HG03196 (cell line): ENCODE measurements at regions not wholly inside any gene's neighbourhood (a gene's known extent, or its start where the extent isn't known, plus 50 kb on each side); places are given as distances from the start of the nearest gene placed in this dataset.

Source experiments
- ATAC-seq: cut with Tn5 transposase; IDR thresholded peaks from one replicate; pipeline ENCODE4 v1.9.1; 2021; ENCODE audit not compliant: unreplicated experiment

GRCh38 chr6:90759664-90760063 is 172.8 kb upstream of the MAP3K7 start:
- no peak for ATAC-seq

GRCh38 chr6:90758741-90759140 is 171.9 kb upstream of the MAP3K7 start:
- ATAC-seq, result no peak

- no peak for ATAC-seq
Measured at GRCh38 chr6:90753820-90754643, 167.2 kb upstream of the MAP3K7 start.

GRCh38 chr6:90739802-90740201 is 152.9 kb upstream of the MAP3K7 start:
- ATAC-seq, result no peak

DNA sequence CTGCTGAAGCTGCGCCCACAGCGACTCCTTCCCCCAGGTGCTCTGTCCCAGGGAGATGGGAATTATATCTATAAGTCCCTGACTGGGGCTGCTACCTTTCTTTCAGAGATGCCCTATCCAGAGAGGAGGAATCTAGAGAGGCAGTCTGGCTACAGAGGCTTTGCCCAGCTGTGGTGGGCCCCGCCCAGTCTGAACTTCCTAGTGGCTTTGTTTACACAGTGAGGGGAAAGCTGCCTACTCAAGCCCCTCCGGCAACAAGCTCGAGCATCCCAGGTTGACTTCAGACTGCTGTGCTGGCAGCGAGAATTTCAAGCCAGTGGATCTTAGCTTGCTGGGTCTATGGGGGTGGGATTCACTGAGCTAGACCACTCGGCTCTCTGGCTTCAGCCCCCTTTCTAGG is 152.5 kb upstream of the MAP3K7 start:
- no peak for ATAC-seq

GRCh38 chr6:90730151-90730673 is 143.3 kb upstream of the MAP3K7 start:
- peak; percentile 95 for ATAC-seq

DNA sequence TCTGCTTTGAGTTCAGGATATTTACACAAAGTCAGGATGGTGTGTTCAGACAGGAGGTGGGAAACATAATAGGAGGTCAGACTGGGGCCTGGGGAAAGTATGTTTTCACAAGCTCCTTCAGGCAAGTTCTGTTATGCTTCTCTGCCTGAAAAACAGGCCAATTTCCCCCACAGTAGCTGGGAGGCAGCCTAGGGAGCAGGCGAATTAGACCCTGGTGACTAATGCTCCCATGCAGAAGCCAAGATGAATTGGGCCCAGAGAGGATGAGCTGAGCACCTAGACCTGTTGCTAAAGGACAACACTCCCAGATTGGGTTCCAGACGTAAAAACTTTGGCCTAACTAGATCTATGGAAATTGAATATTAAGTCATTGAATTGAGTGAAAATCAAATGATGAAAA is 142.2 kb upstream of the MAP3K7 start:
- no peak for ATAC-seq

- ATAC-seq, result no peak
Measured at GRCh38 chr6:90722648-90723047, 135.8 kb upstream of the MAP3K7 start.

- ATAC-seq, result no peak
Measured at GRCh38 chr6:90720404-90720803, 133.5 kb upstream of the MAP3K7 start.

- no peak for ATAC-seq
Measured at GRCh38 chr6:90719321-90720195, 132.7 kb upstream of the MAP3K7 start.

DNA sequence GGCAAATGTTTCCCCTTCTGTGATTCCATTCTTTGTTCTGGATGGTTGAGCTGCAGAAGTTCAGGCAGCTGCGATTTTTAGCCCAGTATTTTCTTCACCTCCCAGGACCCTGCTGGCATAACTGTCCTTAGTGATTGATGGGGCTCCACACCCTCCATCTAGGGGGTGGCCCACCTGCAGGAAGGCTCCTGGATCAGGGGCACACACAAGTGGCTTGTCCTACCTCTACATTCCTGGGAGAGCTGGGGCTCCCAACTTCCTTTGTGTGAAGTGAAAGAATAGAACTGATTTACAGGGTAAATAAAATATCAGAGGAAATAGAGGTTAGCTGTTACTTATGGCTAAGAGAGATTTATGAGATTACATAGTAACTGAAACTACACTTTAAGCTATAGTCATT is 129.5 kb upstream of the MAP3K7 start:
- ATAC-seq, result no peak

DNA sequence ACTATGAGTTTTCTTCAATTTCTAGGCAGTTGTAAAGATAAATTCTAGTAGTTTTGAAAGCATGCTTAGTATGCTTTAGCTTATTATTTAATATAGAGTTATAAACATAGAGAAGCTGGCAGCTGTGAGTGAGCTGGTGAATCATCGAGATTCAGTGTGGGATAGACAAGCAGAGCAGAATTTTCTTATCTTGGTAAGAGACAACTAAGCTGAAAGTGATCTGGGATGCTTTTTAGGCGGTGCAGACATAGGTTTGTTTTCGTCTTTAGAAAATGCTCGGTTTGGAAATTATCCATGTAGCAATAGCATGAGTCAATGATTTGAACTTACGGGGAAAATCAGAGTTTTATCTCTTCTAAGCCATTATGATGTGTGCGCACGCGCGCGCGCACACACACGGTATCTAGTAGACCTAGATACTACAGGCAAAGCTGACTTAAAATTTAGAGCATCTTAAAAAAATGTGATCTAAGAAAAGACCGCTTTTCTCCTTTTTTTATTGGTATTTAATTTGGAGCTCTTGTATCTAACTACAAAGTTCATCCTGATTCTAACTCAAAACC is 128.3 kb upstream of the MAP3K7 start:
- ATAC-seq, result no peak

DNA sequence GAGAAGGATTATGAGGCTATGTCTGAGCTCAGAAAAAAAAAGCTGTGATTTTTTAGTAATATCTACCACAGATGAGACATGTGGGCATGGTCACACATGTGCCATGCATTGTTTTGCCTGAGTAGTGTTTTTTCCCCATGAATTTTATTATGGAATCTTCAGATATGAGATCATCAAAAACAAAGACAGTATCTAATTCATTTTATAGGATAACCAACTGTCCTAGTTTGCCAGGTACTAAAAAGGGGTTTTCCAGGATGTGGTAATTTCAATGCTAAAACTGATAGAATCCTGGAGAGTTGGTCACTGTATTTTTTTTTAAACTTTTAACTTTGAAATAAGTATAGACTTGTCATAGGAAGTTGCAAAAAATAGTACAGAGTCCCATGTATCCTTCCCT is 127.4 kb upstream of the MAP3K7 start:
- ATAC-seq, result no peak

DNA sequence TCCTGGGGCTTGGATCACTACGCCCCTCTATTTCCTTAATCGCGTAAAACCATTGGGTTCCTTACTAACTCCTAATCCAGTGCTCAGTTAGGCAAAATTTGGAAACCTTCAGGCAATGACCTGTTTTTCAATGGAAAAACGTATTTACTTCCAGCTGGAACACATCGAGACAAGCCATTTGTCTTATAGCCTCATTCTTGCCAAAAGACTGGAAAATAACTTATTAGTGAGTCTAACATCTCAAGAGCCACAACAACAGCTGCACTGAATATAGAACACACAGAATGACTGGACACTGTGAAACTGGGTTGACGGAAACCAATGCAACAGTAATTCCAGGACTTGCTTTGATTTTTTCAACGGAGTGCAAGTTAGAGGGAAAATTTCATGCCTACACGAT is 125.2 kb upstream of the MAP3K7 start:
- no peak for ATAC-seq

GRCh38 chr6:90709431-90709996 is 122.6 kb upstream of the MAP3K7 start:
- no peak for ATAC-seq

- ATAC-seq, result no peak
Measured at GRCh38 chr6:90708206-90708737, 121.4 kb upstream of the MAP3K7 start.

DNA sequence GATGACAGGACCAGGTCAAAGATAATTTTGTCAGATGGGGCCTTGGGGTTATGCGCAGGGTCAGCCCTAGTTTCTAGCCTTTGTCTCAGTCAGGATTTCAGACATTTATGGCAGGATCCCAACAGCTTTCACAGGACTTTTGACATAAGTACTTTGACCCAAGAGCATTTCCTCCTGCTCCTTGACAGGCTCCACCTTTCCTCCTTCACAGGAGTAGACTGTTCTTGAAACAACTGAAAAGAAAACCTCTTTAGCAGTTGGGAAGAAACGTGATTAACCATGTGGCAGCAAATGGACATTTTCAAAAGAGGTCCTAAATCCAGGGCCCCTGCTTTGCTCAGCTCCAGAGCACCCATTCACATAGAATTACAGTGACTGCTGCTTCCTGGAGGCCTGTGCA is 120.4 kb upstream of the MAP3K7 start:
- ATAC-seq, result no peak

DNA sequence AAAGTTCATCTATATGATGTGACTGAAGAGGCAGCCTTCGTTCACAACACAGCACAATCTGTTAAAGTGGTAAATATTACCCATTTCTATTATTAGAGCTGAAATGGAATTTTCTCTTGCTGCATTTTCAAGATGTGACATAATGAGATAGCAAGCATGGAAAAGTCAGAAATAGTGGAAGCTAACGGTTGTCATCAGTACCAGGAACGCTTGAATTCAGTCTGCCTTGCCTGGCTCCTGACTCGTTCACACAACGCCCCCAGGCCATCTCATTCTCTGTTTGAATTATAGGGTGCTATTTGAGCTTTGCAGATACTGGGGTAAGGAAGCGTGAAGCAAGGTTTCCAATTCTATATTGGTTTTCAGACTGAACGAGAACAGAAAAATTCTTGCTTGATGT is 116.5 kb upstream of the MAP3K7 start:
- no peak for ATAC-seq

DNA sequence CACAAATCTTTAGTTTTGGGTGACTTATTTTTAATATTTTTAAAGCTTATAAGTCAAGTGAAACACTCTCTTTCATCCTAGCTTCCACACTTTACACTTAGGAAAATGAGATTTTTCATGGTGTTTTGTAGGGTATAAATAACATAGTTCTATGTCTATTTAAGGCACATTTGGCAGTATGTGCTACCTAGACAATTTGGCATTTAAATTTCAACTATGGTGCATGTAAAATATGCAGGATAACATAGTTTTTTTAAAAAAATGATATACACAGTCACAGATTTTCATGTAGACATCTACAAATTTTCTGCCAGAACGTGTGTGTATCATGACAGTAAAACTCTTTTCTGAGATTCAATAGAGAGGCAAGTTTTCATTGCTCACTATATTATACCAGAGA is 115.1 kb upstream of the MAP3K7 start:
- no peak for ATAC-seq

DNA sequence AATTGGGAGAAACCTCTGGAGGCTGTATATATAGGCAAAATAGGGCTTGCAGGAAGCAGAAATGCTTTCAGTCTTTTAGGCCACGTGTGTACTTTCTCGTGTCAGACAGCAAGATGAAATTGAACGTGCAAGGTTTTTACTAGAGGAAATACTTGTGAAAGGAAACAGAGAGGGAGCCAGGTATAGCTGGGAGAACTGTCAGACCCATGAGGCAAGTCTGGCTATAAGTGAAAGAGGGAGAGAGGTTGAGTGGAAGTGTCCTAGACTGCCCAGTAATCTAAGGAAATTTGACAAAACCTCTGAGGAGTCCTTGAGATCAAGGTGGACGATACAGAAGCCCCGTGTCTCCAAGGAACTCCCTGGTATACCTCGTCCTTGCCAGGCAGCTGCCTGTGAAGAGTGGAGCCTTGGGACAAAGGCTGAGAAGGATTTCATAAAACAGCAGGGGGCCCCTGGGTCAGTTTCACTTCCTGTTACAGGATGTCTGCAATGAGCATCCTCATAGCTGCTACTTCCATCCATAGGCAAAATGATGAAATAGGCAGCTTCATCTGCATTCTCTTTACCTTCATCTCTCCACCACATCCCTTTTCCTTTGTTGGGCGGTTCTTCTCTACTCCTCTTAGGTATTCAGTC is 114.4 kb upstream of the MAP3K7 start:
- ATAC-seq, result peak; percentile 71

DNA sequence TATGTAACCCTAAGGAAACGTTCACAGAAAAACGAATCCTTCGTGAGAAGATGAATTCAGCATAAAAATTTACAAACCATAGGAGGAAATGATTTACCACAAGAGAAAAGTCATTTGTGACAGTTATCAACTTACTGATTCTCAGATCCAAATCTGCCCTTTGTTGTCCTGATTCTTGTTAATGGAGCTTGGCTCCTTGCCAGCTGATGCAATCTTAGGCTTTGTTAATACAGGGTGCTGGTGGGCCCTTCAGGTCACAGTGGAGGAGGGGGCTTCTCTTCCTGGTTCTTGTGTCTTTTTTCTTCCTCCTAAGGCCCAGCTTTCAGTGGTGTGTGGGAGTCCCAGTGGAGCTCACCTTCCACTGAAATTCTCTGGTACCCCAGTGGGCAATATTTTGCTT is 108.4 kb upstream of the MAP3K7 start:
- no peak for ATAC-seq
